ENCODE measurements at regions not wholly inside any gene's neighbourhood (a gene's known extent, or its start where the extent isn't known, plus 50 kb on each side); places are given as distances from the start of the nearest gene placed in this dataset.

DNA sequence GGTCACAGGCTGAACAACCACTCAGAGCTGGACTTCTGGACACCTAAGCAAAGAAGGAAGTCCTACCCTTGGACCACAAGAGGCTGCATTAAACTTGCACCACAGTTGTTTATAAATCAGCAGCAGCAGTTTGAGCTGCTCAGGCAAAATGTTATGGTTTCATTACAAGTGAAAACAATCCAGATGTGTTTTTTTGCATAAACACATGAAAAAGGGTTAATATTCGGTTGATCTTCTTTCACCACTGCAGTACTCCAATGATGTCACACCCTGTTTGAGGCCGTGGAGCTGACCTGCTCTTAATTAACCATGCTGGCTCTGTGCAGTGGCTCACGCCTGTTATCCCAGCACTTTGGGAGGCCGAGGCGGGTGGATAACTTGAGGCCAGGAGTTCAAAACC lies 490.8 kb upstream of the CELF2 start:
- Histone ChIP-seq H3K27me3 (replicated peaks in 1 of 2; ENCODE audit: control insufficient read depth in 2 of 2, extremely low read depth in 1 of 2, insufficient read depth in 2 of 2, low read length in 1 of 2) (peaks cover 0 to under 1% of the 10 kb centered on the region in 2 experiments), H3K4me3 (ENCODE audit: control insufficient read depth in 1 of 2, extremely low read depth in 1 of 2, low read length in 1 of 2) (no peak overlapping the region), H3K4me1 (ENCODE audit: control insufficient read depth in 1 of 2, extremely low read depth in 1 of 2, insufficient read depth in 2 of 2, low read length in 2 of 2) (no peaks in the 10 kb centered on the region), H3K27ac (ENCODE audit: low read length) (no peak overlapping the region), H3K36me3 (ENCODE audit: control insufficient read depth in 2 of 2, extremely low read depth in 1 of 2, insufficient read depth in 1 of 2, low read length in 1 of 2) (no peaks in the 10 kb centered on the region), H3K9me3 (no peaks in the 10 kb centered on the region)
- WGBS (ENCODE audit: insufficient coverage), result 95% methylated on average over 4 of the region's 5 CpGs
- H3K36me3 Mint-ChIP-seq, result no peaks in the 10 kb centered on the region
- ChIA-PET POLR2A (no interaction called here), CTCF (interaction anchor here in 1 of 2 donors (0.6 kb wide), 1 partner anchor 439 kb away, joined by 3 read pairs; no protein-coding TSS in a partner anchor)
- ATAC-seq (replicated peaks in 1 of 4), result no peak
- no peak overlapping the region for H3K27ac Mint-ChIP-seq
- H3K27me3 Mint-ChIP-seq, result peaks cover 5 to 22% of the 10 kb centered on the region in 2 donors
- H3K9me3 Mint-ChIP-seq, result no peaks in the 10 kb centered on the region
- no peak overlapping the region for H3K4me3 Mint-ChIP-seq
- H3K4me1 Mint-ChIP-seq, result no peaks in the 10 kb centered on the region
- no peak for DNase-seq

DNA sequence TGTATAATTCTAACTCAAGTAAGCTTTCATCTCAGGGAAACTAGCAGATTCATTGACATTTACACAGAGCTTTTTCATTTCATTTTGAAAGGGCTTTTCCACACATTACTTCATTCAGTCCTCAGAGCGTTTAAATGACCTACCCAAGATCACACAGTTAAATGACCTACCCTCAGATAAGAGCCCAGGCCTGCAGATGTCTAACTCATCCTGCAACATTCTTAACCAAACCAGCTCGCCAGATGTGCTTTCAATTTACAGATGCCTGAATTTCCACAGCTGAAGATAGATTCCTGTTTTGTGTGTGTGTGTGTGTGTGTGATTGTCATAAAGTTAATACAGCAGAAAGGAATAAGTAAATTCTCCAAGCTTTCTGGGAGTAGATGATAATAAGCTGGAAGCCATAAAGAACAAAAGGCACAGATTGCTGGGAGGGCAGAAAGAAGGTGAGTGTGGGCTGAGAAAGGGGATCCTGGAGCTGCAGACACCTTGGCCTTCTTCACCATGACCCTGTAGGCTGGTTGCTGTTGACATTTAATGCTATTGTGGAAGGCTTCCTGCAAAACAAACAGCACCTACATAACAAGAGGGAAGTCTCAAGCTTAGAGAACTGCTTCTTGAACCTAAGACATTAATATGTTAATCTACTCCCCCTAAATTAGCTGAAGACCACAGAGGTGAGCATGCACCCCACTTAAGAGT lies 489.7 kb upstream of the CELF2 start:
- no CpG with 5 or more reads among the region's 2 CpGs for WGBS (ENCODE audit: insufficient coverage)

DNA sequence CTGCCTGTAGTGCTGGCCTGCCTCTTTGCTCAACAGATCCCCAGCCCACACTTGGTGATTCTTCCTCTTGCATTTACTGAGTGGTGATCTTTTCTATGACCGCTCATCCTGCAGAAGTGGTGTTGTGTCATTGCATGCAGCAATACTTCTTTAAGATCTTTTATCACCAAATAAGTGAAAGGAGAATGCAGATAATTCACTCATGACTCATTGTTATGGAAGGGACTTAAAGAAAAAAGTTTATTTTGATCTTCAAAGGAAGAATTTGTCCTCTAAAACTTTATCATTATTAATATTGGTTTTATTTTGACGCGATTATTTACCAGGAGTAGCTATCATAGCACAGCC lies 489.1 kb upstream of the CELF2 start:
- DNase-seq (no peak), ATAC-seq (replicated peaks in 1 of 4) (no peak)
- no peak overlapping the region for H3K27ac Mint-ChIP-seq
- H3K4me3 ChIP-seq (ENCODE audit: control insufficient read depth in 1 of 2, extremely low read depth in 1 of 2, low read length in 1 of 2), result no peak overlapping the region
- ChIA-PET CTCF (no interaction called here), POLR2A (no interaction called here)
- no peaks in the 10 kb centered on the region for H3K4me1 Mint-ChIP-seq
- no peaks in the 10 kb centered on the region for H3K4me1 ChIP-seq (ENCODE audit: control insufficient read depth in 1 of 2, extremely low read depth in 1 of 2, insufficient read depth in 2 of 2, low read length in 2 of 2)
- H3K9me3 Mint-ChIP-seq, result no peaks in the 10 kb centered on the region
- no CpG with 5 or more reads among the region's 3 CpGs for WGBS (ENCODE audit: insufficient coverage)
- H3K27me3 ChIP-seq (replicated peaks in 1 of 2; ENCODE audit: control insufficient read depth in 2 of 2, extremely low read depth in 1 of 2, insufficient read depth in 2 of 2, low read length in 1 of 2), result no peaks in the 10 kb centered on the region
- H3K27me3 Mint-ChIP-seq, result peaks cover 0 to 17% of the 10 kb centered on the region in 2 donors
- no peak overlapping the region for H3K27ac ChIP-seq (ENCODE audit: low read length)
- no peaks in the 10 kb centered on the region for H3K36me3 ChIP-seq (ENCODE audit: control insufficient read depth in 2 of 2, extremely low read depth in 1 of 2, insufficient read depth in 1 of 2, low read length in 1 of 2)
- H3K9me3 ChIP-seq, result no peaks in the 10 kb centered on the region
- H3K4me3 Mint-ChIP-seq, result no peak overlapping the region
- H3K36me3 Mint-ChIP-seq, result no peaks in the 10 kb centered on the region

More for the DNA sequence above, 489.7 kb upstream of the CELF2 start:
- ChIA-PET CTCF (no interaction called here), POLR2A (no interaction called here)
- H3K4me1 ChIP-seq (ENCODE audit: control insufficient read depth in 1 of 2, extremely low read depth in 1 of 2, insufficient read depth in 2 of 2, low read length in 2 of 2), result no peaks in the 10 kb centered on the region
- H3K27me3 ChIP-seq (replicated peaks in 1 of 2; ENCODE audit: control insufficient read depth in 2 of 2, extremely low read depth in 1 of 2, insufficient read depth in 2 of 2, low read length in 1 of 2), result no peaks in the 10 kb centered on the region
- Mint-ChIP-seq H3K4me3 (no peak overlapping the region), H3K4me1 (no peaks in the 10 kb centered on the region), H3K36me3 (no peaks in the 10 kb centered on the region), H3K27me3 (peaks cover 0 to 17% of the 10 kb centered on the region in 2 donors), H3K9me3 (no peaks in the 10 kb centered on the region), H3K27ac (no peak overlapping the region)
- H3K4me3 ChIP-seq (ENCODE audit: control insufficient read depth in 1 of 2, extremely low read depth in 1 of 2, low read length in 1 of 2), result no peak overlapping the region
- no peaks in the 10 kb centered on the region for H3K9me3 ChIP-seq
- no peak overlapping the region for H3K27ac ChIP-seq (ENCODE audit: low read length)
- H3K36me3 ChIP-seq (ENCODE audit: control insufficient read depth in 2 of 2, extremely low read depth in 1 of 2, insufficient read depth in 1 of 2, low read length in 1 of 2), result no peaks in the 10 kb centered on the region
- ATAC-seq (replicated peaks in 1 of 4), result no peak
- no peak for DNase-seq

DNA sequence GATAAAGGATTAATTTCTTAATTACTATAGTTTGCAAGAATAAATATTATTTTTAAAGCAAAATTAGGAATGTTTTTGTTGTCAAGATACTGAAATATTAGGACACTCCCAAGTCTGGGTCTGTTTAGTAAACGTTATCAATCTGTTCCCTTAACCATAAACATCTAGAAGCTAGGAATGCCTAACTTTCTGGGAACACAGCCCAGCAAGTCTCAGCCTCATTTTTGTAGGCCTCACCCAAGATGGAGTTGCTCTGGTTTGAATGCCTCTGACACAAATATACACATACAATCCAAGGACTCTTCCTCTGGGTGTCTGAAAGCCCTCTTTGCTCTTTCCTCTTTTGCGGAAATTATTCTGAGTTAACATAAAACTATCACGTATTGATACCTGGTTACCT lies 487.4 kb upstream of the CELF2 start:
- ChIA-PET POLR2A (no interaction called here), CTCF (no interaction called here)
- no peak overlapping the region for H3K27ac Mint-ChIP-seq
- Histone ChIP-seq H3K27me3 (replicated peaks in 1 of 2; ENCODE audit: control insufficient read depth in 2 of 2, extremely low read depth in 1 of 2, insufficient read depth in 2 of 2, low read length in 1 of 2) (no peaks in the 10 kb centered on the region), H3K9me3 (no peaks in the 10 kb centered on the region), H3K36me3 (ENCODE audit: control insufficient read depth in 2 of 2, extremely low read depth in 1 of 2, insufficient read depth in 1 of 2, low read length in 1 of 2) (no peaks in the 10 kb centered on the region), H3K27ac (ENCODE audit: low read length) (no peak overlapping the region), H3K4me3 (ENCODE audit: control insufficient read depth in 1 of 2, extremely low read depth in 1 of 2, low read length in 1 of 2) (no peak overlapping the region), H3K4me1 (ENCODE audit: control insufficient read depth in 1 of 2, extremely low read depth in 1 of 2, insufficient read depth in 2 of 2, low read length in 2 of 2) (no peaks in the 10 kb centered on the region)
- H3K4me3 Mint-ChIP-seq, result no peak overlapping the region
- no peaks in the 10 kb centered on the region for H3K9me3 Mint-ChIP-seq
- no peaks in the 10 kb centered on the region for H3K4me1 Mint-ChIP-seq
- DNase-seq (no peak), ATAC-seq (replicated peaks in 1 of 4) (no peak)
- no peaks in the 10 kb centered on the region for H3K36me3 Mint-ChIP-seq
- H3K27me3 Mint-ChIP-seq, result peaks cover 3 to 12% of the 10 kb centered on the region in 2 donors
- no CpG with 5 or more reads among the region's 3 CpGs for WGBS (ENCODE audit: insufficient coverage)

DNA sequence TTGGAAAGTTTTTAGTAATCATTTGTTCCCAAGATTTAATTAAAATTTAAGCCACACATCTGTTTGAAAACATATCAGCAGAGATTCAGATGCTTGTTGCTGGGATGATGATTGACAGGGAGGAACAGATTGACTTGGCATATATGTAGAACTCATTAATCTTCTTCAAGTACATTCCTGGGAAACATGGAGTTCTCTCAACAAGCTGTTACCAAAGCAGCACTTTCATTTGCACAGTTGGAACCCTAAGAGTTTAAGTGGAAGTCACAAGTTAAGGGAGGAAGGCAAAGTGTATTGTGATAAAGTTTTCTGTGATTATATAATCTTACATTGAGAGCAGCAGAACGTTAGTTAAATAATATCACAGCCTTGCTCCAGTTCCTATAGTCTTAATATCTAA lies 485.4 kb upstream of the CELF2 start:
- Mint-ChIP-seq H3K27me3 (peaks cover 3 to 9% of the 10 kb centered on the region in 2 donors), H3K9me3 (no peaks in the 10 kb centered on the region), H3K27ac (no peak overlapping the region), H3K4me3 (no peak overlapping the region), H3K36me3 (no peaks in the 10 kb centered on the region), H3K4me1 (no peaks in the 10 kb centered on the region)
- no peak for ATAC-seq (replicated peaks in 1 of 4)
- Histone ChIP-seq H3K27ac (ENCODE audit: low read length) (no peak overlapping the region), H3K27me3 (replicated peaks in 1 of 2; ENCODE audit: control insufficient read depth in 2 of 2, extremely low read depth in 1 of 2, insufficient read depth in 2 of 2, low read length in 1 of 2) (no peaks in the 10 kb centered on the region), H3K9me3 (no peaks in the 10 kb centered on the region), H3K4me1 (ENCODE audit: control insufficient read depth in 1 of 2, extremely low read depth in 1 of 2, insufficient read depth in 2 of 2, low read length in 2 of 2) (no peaks in the 10 kb centered on the region), H3K36me3 (ENCODE audit: control insufficient read depth in 2 of 2, extremely low read depth in 1 of 2, insufficient read depth in 1 of 2, low read length in 1 of 2) (no peaks in the 10 kb centered on the region), H3K4me3 (ENCODE audit: control insufficient read depth in 1 of 2, extremely low read depth in 1 of 2, low read length in 1 of 2) (no peak overlapping the region)
- POLR2A ChIA-PET, result no interaction called here
- no CpG with 5 or more reads among the region's 1 CpG for WGBS (ENCODE audit: insufficient coverage)
- CTCF ChIA-PET, result no interaction called here
- no peak for DNase-seq

DNA sequence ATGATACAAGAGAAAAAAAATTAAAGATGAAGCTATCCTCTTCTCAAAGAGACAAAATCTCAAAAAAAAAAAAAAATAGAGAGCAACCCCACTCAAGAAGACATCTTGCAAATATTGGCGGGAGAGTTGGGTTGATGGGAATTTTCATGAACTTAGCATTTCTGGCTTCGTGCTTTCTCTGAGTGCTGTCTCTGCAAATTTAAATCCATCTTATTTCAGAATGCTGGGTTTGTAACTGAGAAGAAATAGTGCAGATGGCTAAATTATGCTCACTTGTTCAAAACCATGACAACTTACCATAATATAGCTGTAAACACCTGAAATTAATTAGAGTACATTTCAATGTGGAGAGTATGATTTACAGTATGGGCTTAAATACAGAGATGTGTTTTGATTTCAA lies 484.8 kb upstream of the CELF2 start:
- Mint-ChIP-seq H3K4me1 (no peaks in the 10 kb centered on the region), H3K27me3 (peaks cover 3 to 7% of the 10 kb centered on the region in 2 donors), H3K27ac (no peak overlapping the region), H3K4me3 (no peak overlapping the region), H3K36me3 (no peaks in the 10 kb centered on the region), H3K9me3 (no peaks in the 10 kb centered on the region)
- Histone ChIP-seq H3K27me3 (replicated peaks in 1 of 2; ENCODE audit: control insufficient read depth in 2 of 2, extremely low read depth in 1 of 2, insufficient read depth in 2 of 2, low read length in 1 of 2) (peaks cover 0 to 3% of the 10 kb centered on the region in 2 experiments), H3K4me1 (ENCODE audit: control insufficient read depth in 1 of 2, extremely low read depth in 1 of 2, insufficient read depth in 2 of 2, low read length in 2 of 2) (no peaks in the 10 kb centered on the region), H3K9me3 (no peaks in the 10 kb centered on the region), H3K27ac (ENCODE audit: low read length) (no peak overlapping the region), H3K4me3 (ENCODE audit: control insufficient read depth in 1 of 2, extremely low read depth in 1 of 2, low read length in 1 of 2) (no peak overlapping the region), H3K36me3 (ENCODE audit: control insufficient read depth in 2 of 2, extremely low read depth in 1 of 2, insufficient read depth in 1 of 2, low read length in 1 of 2) (no peaks in the 10 kb centered on the region)
- ChIA-PET CTCF (no interaction called here), POLR2A (no interaction called here)
- no CpG with 5 or more reads among the region's 2 CpGs for WGBS (ENCODE audit: insufficient coverage)
- ATAC-seq (replicated peaks in 1 of 4) (no peak), DNase-seq (no peak)

DNA sequence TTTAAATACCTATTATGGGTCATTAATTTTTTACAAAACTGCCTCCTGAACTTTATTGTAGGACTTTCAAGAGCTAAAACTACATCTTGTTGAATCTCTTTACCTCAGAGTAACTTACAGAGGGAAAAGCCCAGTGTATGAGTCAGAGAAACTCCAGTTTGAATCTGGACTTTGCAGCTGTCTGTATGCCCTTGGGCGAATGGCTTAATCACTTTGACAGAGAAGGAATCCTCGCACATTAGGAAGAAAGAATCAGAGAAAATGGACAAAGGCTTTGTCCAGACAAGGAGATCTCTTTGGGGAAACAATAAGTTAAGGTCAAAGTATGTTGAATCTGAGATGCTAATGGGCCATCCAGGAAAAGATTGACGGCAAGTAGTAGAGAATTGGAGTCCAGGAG lies 484.2 kb upstream of the CELF2 start:
- POLR2A ChIA-PET, result no interaction called here
- WGBS (ENCODE audit: insufficient coverage), result 88% methylated on average over 3 of the region's 3 CpGs
- Mint-ChIP-seq H3K4me1 (no peaks in the 10 kb centered on the region), H3K27me3 (peaks cover 3 to 6% of the 10 kb centered on the region in 2 donors), H3K4me3 (no peak overlapping the region), H3K36me3 (no peaks in the 10 kb centered on the region), H3K27ac (no peak overlapping the region), H3K9me3 (no peaks in the 10 kb centered on the region)
- no peaks in the 10 kb centered on the region for H3K36me3 ChIP-seq (ENCODE audit: control insufficient read depth in 2 of 2, extremely low read depth in 1 of 2, insufficient read depth in 1 of 2, low read length in 1 of 2)
- no peaks in the 10 kb centered on the region for H3K4me1 ChIP-seq (ENCODE audit: control insufficient read depth in 1 of 2, extremely low read depth in 1 of 2, insufficient read depth in 2 of 2, low read length in 2 of 2)
- no peak overlapping the region for H3K4me3 ChIP-seq (ENCODE audit: control insufficient read depth in 1 of 2, extremely low read depth in 1 of 2, low read length in 1 of 2)
- DNase-seq (no peak), ATAC-seq (replicated peaks in 1 of 4) (no peak)
- H3K27ac ChIP-seq (ENCODE audit: low read length), result no peak overlapping the region
- H3K27me3 ChIP-seq (replicated peaks in 1 of 2; ENCODE audit: control insufficient read depth in 2 of 2, extremely low read depth in 1 of 2, insufficient read depth in 2 of 2, low read length in 1 of 2), result peaks cover 0 to 8% of the 10 kb centered on the region in 2 experiments
- CTCF ChIA-PET, result no interaction called here
- H3K9me3 ChIP-seq, result no peaks in the 10 kb centered on the region
